GM23248 (cell line): ENCODE measurements at regions not wholly inside any gene's neighbourhood (a gene's known extent, or its start where the extent isn't known, plus 50 kb on each side); places are given as distances from the start of the nearest gene placed in this dataset.
A peak's percentile ranks its signal among the peaks of the same experiment; 100 is the strongest.
"Not testable (repeated sequence)": the region's sequence is repeated elsewhere in the genome, so short reads cannot be mapped to it uniquely, and the experiment has no call there.

ENCODE experiments used
- DNase-seq: peaks from one replicate; pipeline ENCODE4 v3.0.0-alpha.2; 2015
- H2AFZ ChIP-seq: fragments of 200-600 bp; sonication (generic); 2 replicates; pipeline ENCODE4 v1.6.1; 2016; ENCODE audit warnings: antibody characterized with exemption
- H3F3A ChIP-seq: fragments of 200-600 bp; sonication (generic); 2 replicates; pipeline ENCODE4 v1.6.1; 2016; ENCODE audit warnings: mild to moderate bottlenecking, antibody characterized with exemption, mixed run types; ENCODE audit not compliant: insufficient read depth
- H3K27ac ChIP-seq: fragments of 200-600 bp; sonication (generic); 2 replicates; pipeline ENCODE4 v1.5.1; 2016; ENCODE audit warnings: mild to moderate bottlenecking
- H3K27me3 ChIP-seq: fragments of 200-600 bp; sonication (generic); replicated peaks from 2 replicates; pipeline ENCODE4 v1.6.1; 2016; ENCODE audit warnings: mild to moderate bottlenecking; ENCODE audit not compliant: insufficient read depth
- H3K36me3 ChIP-seq: fragments of 200-600 bp; sonication (generic); 2 replicates; pipeline ENCODE4 v1.6.1; 2016; ENCODE audit warnings: low read depth, mild to moderate bottlenecking
- H3K4me1 ChIP-seq: fragments of 200-600 bp; sonication (generic); 2 replicates; pipeline ENCODE4 v1.6.1; 2016; ENCODE audit warnings: mild to moderate bottlenecking; ENCODE audit not compliant: insufficient read depth
- H3K4me2 ChIP-seq: fragments of 200-600 bp; sonication (generic); one replicate; pipeline ENCODE4 v1.6.1; 2016; ENCODE audit warnings: mild to moderate bottlenecking; ENCODE audit not compliant: unreplicated experiment
- H3K4me3 ChIP-seq: fragments of 200-600 bp; sonication (generic); 2 replicates; pipeline ENCODE4 v1.5.1; 2016; ENCODE audit warnings: mild to moderate bottlenecking
- H3K79me2 ChIP-seq: fragments of 200-600 bp; sonication (generic); 2 replicates; pipeline ENCODE4 v1.6.1; 2016; ENCODE audit warnings: mild to moderate bottlenecking; ENCODE audit not compliant: insufficient read depth
- H3K9ac ChIP-seq: fragments of 200-600 bp; sonication (generic); 2 replicates; pipeline ENCODE4 v1.6.1; 2016; ENCODE audit warnings: mild to moderate bottlenecking
- H3K9me2 ChIP-seq: fragments of 200-600 bp; sonication (generic); 2 replicates; pipeline ENCODE4 v1.6.1; 2016; ENCODE audit warnings: mixed run types, mild to moderate bottlenecking, moderate library complexity; ENCODE audit not compliant: insufficient read depth
- H3K9me3 ChIP-seq: fragments of 200-600 bp; sonication (generic); one replicate; pipeline ENCODE4 v1.6.1; 2017; ENCODE audit warnings: low read depth
- H4K20me1 ChIP-seq: fragments of 200-600 bp; sonication (generic); 2 replicates; pipeline ENCODE4 v1.6.0; 2016; ENCODE audit not compliant: insufficient read depth
- EZH2 ChIP-seq: fragments of 200-600 bp; sonication (generic); IDR thresholded peaks from 2 replicates; pipeline ENCODE4 v1.6.1; 2018; ENCODE audit warnings: antibody characterized with exemption, mild to moderate bottlenecking; ENCODE audit not compliant: insufficient read depth, poor library complexity, severe bottlenecking
- EZH2phosphoT487 ChIP-seq: fragments of 200-600 bp; sonication (generic); IDR thresholded peaks from 2 replicates; pipeline ENCODE4 v1.6.1; 2018; ENCODE audit warnings: antibody characterized with exemption, moderate library complexity, mild to moderate bottlenecking, low read depth; ENCODE audit not compliant: insufficient read depth
- WGBS, 2 experiments: methylation state at CpG; one replicate each; pipeline ENCODE4 v1.1.6; 2015 to 2017; ENCODE audit warnings: low lambda C conversion rate in 2 of 2, low coverage in 1 of 2; ENCODE audit errors: missing lambda C conversion rate in 2 of 2; 5-methylcytosine and 5-hydroxymethylcytosine counted together
- in situ Hi-C: fragments of 300-500 bp; cut with MboI; formaldehyde crosslinking; loops from 2 replicates; pipeline ENCODE4 v1.15.0; 2020

- H3K36me3 ChIP-seq: no peaks in the 10 kb centered on the region
- H3K27ac ChIP-seq: no peak overlapping the region
- 16 to 18% methylated on average over 5 of the region's 5 CpGs for WGBS, 2 experiments
- no peaks in the 10 kb centered on the region for H4K20me1 ChIP-seq
- H3K9me3 ChIP-seq: no peaks in the 10 kb centered on the region
- H3F3A ChIP-seq: no peaks in the 10 kb centered on the region
- no peaks in the 10 kb centered on the region for H3K79me2 ChIP-seq
- no peak overlapping the region for H3K9ac ChIP-seq
- TF ChIP-seq EZH2 (no peak), EZH2phosphoT487 (no peak)
- H3K4me1 ChIP-seq: no peaks in the 10 kb centered on the region
- no peaks in the 10 kb centered on the region for H3K9me2 ChIP-seq
- DNase-seq: no peak
- H3K4me2 ChIP-seq: no peak overlapping the region
- no peak overlapping the region for H2AFZ ChIP-seq
- no peak overlapping the region for H3K4me3 ChIP-seq
- H3K27me3 ChIP-seq: no peaks in the 10 kb centered on the region
- in situ Hi-C loops: no loop called here
These were observed 81.9 kb upstream of the SLC30A5 start for GRCh38 chr5:69011910-69012309.

GRCh38 chr5:69013481-69013880, 80.3 kb upstream of the SLC30A5 start:
- Histone ChIP-seq H3K4me3 (no peak overlapping the region), H3K36me3 (no peaks in the 10 kb centered on the region), H3K9ac (no peak overlapping the region), H3K27ac (no peak overlapping the region), H3K9me2 (no peaks in the 10 kb centered on the region), H3F3A (no peaks in the 10 kb centered on the region), H4K20me1 (no peaks in the 10 kb centered on the region), H2AFZ (no peak overlapping the region), H3K9me3 (no peaks in the 10 kb centered on the region), H3K79me2 (no peaks in the 10 kb centered on the region), H3K4me1 (no peaks in the 10 kb centered on the region), H3K27me3 (no peaks in the 10 kb centered on the region; the same call in 1 of the 2 replicates), H3K4me2 (no peak overlapping the region)
- no peak for TF ChIP-seq EZH2phosphoT487
- TF ChIP-seq EZH2: no peak
- WGBS, 2 experiments: 75 to 77% methylated on average over 2 of the region's 2 CpGs
- no peak for DNase-seq
- in situ Hi-C loops: no loop called here

- H3K9me3 ChIP-seq, H3K36me3 ChIP-seq, H3K79me2 ChIP-seq, H3F3A ChIP-seq, H4K20me1 ChIP-seq, H3K27me3 ChIP-seq, H3K4me2 ChIP-seq, in situ Hi-C loops, H3K9ac ChIP-seq, H3K4me1 ChIP-seq, DNase-seq, H3K4me3 ChIP-seq, H2AFZ ChIP-seq, H3K27ac ChIP-seq, H3K9me2 ChIP-seq: not testable (repeated sequence)
- 69 to 73% methylated on average over 2 of the region's 2 CpGs for WGBS, 2 experiments
These were observed 79.8 kb upstream of the SLC30A5 start for GRCh38 chr5:69014007-69014406.

- WGBS, 2 experiments: 9 to 10% methylated on average over 6 of the region's 6 CpGs
- no peaks in the 10 kb centered on the region for H3K4me1 ChIP-seq
- H3K4me2 ChIP-seq: no peak overlapping the region
- no peaks in the 10 kb centered on the region for H3K79me2 ChIP-seq
- no peaks in the 10 kb centered on the region for H4K20me1 ChIP-seq
- TF ChIP-seq EZH2phosphoT487 (no peak), EZH2 (no peak)
- no peaks in the 10 kb centered on the region for H3F3A ChIP-seq
- no peaks in the 10 kb centered on the region for H3K9me3 ChIP-seq
- in situ Hi-C loops: no loop called here
- no peaks in the 10 kb centered on the region for H3K36me3 ChIP-seq
- H3K27ac ChIP-seq: no peak overlapping the region
- H3K9me2 ChIP-seq: no peaks in the 10 kb centered on the region
- H3K9ac ChIP-seq: no peak overlapping the region
- no peak for DNase-seq
- no peak overlapping the region for H3K4me3 ChIP-seq
- no peak overlapping the region for H2AFZ ChIP-seq
- peaks cover 15% of the 10 kb centered on the region for H3K27me3 ChIP-seq
These were observed 74.0 kb upstream of the SLC30A5 start for GRCh38 chr5:69019668-69020375.

- peak; percentile 52 for DNase-seq
- in situ Hi-C loops: no loop called here
These were observed 69.6 kb upstream of the SLC30A5 start for GRCh38 chr5:69024241-69024651.

More at GRCh38 chr5:69024241-69024651, 69.6 kb upstream of the SLC30A5 start:
- Histone ChIP-seq H3F3A (no peaks in the 10 kb centered on the region), H3K27ac (no peak overlapping the region), H3K9me3 (no peaks in the 10 kb centered on the region), H3K27me3 (peaks cover 19% of the 10 kb centered on the region), H3K4me2 (no peak overlapping the region), H3K4me1 (no peaks in the 10 kb centered on the region), H3K9me2 (no peaks in the 10 kb centered on the region), H3K36me3 (no peaks in the 10 kb centered on the region), H2AFZ (no peak overlapping the region), H3K9ac (no peak overlapping the region), H3K4me3 (no peak overlapping the region), H3K79me2 (no peaks in the 10 kb centered on the region), H4K20me1 (no peaks in the 10 kb centered on the region)
- TF ChIP-seq EZH2phosphoT487: no peak
- no peak for TF ChIP-seq EZH2
- 79 to 84% methylated on average over 5 of the region's 5 CpGs for WGBS, 2 experiments
